WTC11 (cell line): ENCODE measurements at regions not wholly inside any gene's neighbourhood (a gene's known extent, or its start where the extent isn't known, plus 50 kb on each side); places are given as distances from the start of the nearest gene placed in this dataset.

Experiments
- ATAC-seq: fragments of 200-7000 bp; cut with Tn5 transposase; 2 replicates; pipeline ENCODE4 v1.10.0; 2021; ENCODE audit warnings: mild to moderate bottlenecking, moderate library complexity
- CTCF ChIA-PET: fragments of 300-600 bp; sonication (Branson Sonifier 250); formaldehyde crosslinking; loops from one replicate; lab custom pipeline; 2021; ENCODE audit warnings: antibody characterized with exemption; lab: Charles Lee
- POLR2A ChIA-PET: fragments of 350-600 bp; sonication (Branson Sonifier 250); formaldehyde crosslinking; loops from one replicate; lab custom pipeline; 2021; ENCODE audit warnings: antibody characterized with exemption; lab: Charles Lee
- DNase-seq: peaks from one replicate; pipeline ENCODE4 v3.0.0; 2021; ENCODE audit warnings: low spot score
- H3K27ac Mint-ChIP-seq: 2 replicates; pipeline ENCODE4 v1.8.0; 2021; ENCODE audit warnings: mixed read lengths
- H3K27me3 Mint-ChIP-seq: 2 replicates; pipeline ENCODE4 v1.8.0; 2021; ENCODE audit warnings: low read depth, mild to moderate bottlenecking, moderate library complexity, mixed read lengths
- H3K36me3 Mint-ChIP-seq: 2 replicates; pipeline ENCODE4 v1.8.0; 2021; ENCODE audit warnings: mixed read lengths
- H3K4me1 Mint-ChIP-seq: 2 replicates; pipeline ENCODE4 v1.8.0; 2022; ENCODE audit warnings: mixed read lengths
- H3K4me3 Mint-ChIP-seq: 2 replicates; pipeline ENCODE4 v1.8.0; 2021; ENCODE audit warnings: mild to moderate bottlenecking, moderate library complexity, mixed read lengths
- H3K9me3 Mint-ChIP-seq: 2 replicates; pipeline ENCODE4 v1.8.0; 2021; ENCODE audit warnings: mixed read lengths
- ATF1 ChIP-seq: sonication (generic); formaldehyde crosslinking; IDR thresholded peaks from 2 replicates; pipeline ENCODE4 v1.8.1; 2023; ENCODE audit warnings: mild to moderate bottlenecking, moderate library complexity, missing genetic modification reagents
- ATF2 ChIP-seq: sonication (generic); formaldehyde crosslinking; IDR thresholded peaks from 2 replicates; pipeline ENCODE4 v1.8.1; 2022; ENCODE audit warnings: low read depth, missing genetic modification reagents, borderline replicate concordance
- E2F5 ChIP-seq: sonication (generic); formaldehyde crosslinking; IDR thresholded peaks from 2 replicates; pipeline ENCODE4 v1.8.1; 2022; ENCODE audit warnings: mild to moderate bottlenecking, moderate library complexity, missing genetic modification reagents
- ELF4 ChIP-seq: sonication (generic); formaldehyde crosslinking; IDR thresholded peaks from 2 replicates; pipeline ENCODE4 v1.8.1; 2022; ENCODE audit warnings: low read depth, mild to moderate bottlenecking, moderate library complexity, missing genetic modification reagents
- EMX1 ChIP-seq: fragments of 250-450 bp; sonication (Bioruptor Pico); IDR thresholded peaks from 2 replicates; pipeline ENCODE4 v1.8.0; 2021; ENCODE audit warnings: mild to moderate bottlenecking
- ESRRA ChIP-seq: sonication (generic); formaldehyde crosslinking; IDR thresholded peaks from 2 replicates; pipeline ENCODE4 v1.8.1; 2022; ENCODE audit warnings: mild to moderate bottlenecking, missing genetic modification reagents, borderline replicate concordance
- GRHL2 ChIP-seq: fragments of 250-450 bp; sonication (Bioruptor Pico); IDR thresholded peaks from 2 replicates; pipeline ENCODE4 v1.8.0; 2022; ENCODE audit warnings: mild to moderate bottlenecking, moderate library complexity; ENCODE audit not compliant: insufficient replicate concordance, severe bottlenecking
- HMGA2 ChIP-seq: fragments of 250-450 bp; sonication (Bioruptor Pico); IDR thresholded peaks from 2 replicates; pipeline ENCODE4 v1.4.0; 2021; ENCODE audit warnings: mild to moderate bottlenecking, moderate library complexity
- IRF2 ChIP-seq: sonication (generic); formaldehyde crosslinking; IDR thresholded peaks from 2 replicates; pipeline ENCODE4 v1.8.0; 2022; ENCODE audit warnings: low read depth, missing genetic modification reagents, borderline replicate concordance
- JAZF1 ChIP-seq: fragments of 250-450 bp; sonication (Bioruptor Pico); IDR thresholded peaks from 2 replicates; pipeline ENCODE4 v1.9.0; 2021; ENCODE audit warnings: moderate library complexity, mild to moderate bottlenecking, inconsistent platforms
- MAX ChIP-seq: sonication (generic); formaldehyde crosslinking; IDR thresholded peaks from 2 replicates; pipeline ENCODE4 v1.8.0; 2022; ENCODE audit warnings: mild to moderate bottlenecking, missing genetic modification reagents
- NFATC4 ChIP-seq: fragments of 250-450 bp; sonication (Bioruptor Pico); IDR thresholded peaks from 2 replicates; pipeline ENCODE4 v1.9.0; 2021; ENCODE audit warnings: mild to moderate bottlenecking
- SMAD3 ChIP-seq: sonication (generic); formaldehyde crosslinking; IDR thresholded peaks from 2 replicates; pipeline ENCODE4 v1.8.0; 2022; ENCODE audit warnings: missing genetic modification reagents, mild to moderate bottlenecking, borderline replicate concordance
- SOX15 ChIP-seq: fragments of 250-450 bp; sonication (Bioruptor Pico); IDR thresholded peaks from 2 replicates; pipeline ENCODE4 v1.9.0; 2021; ENCODE audit warnings: mild to moderate bottlenecking
- TEAD1 ChIP-seq: sonication (generic); formaldehyde crosslinking; IDR thresholded peaks from 2 replicates; pipeline ENCODE4 v1.8.0; 2022; ENCODE audit warnings: mild to moderate bottlenecking, missing genetic modification reagents
- ZNF138 ChIP-seq: sonication (generic); formaldehyde crosslinking; conservative IDR thresholded peaks from 2 replicates; pipeline ENCODE4 v1.8.1; 2022; ENCODE audit warnings: mild to moderate bottlenecking, moderate library complexity, missing genetic modification reagents
- ZNF263 ChIP-seq: sonication (generic); formaldehyde crosslinking; IDR thresholded peaks from 2 replicates; pipeline ENCODE4 v1.8.1; 2022; ENCODE audit warnings: low read depth, mild to moderate bottlenecking, moderate library complexity, missing genetic modification reagents
- ZNF423 ChIP-seq: fragments of 250-450 bp; sonication (Bioruptor Pico); IDR thresholded peaks from 2 replicates; pipeline ENCODE4 v2.1.2; 2022; ENCODE audit warnings: mild to moderate bottlenecking, moderate library complexity
- ZNF532 ChIP-seq: fragments of 250-450 bp; sonication (Bioruptor Pico); IDR thresholded peaks from 2 replicates; pipeline ENCODE4 v1.9.0; 2021; ENCODE audit warnings: mild to moderate bottlenecking, borderline replicate concordance
- TF ChIP-seq, protein P1 (sequence below): sonication (generic); formaldehyde crosslinking; conservative IDR thresholded peaks from 2 replicates; pipeline ENCODE4 v1.8.1; 2023; ENCODE audit warnings: mild to moderate bottlenecking, low read depth, missing genetic modification reagents, moderate library complexity
- TF ChIP-seq, protein P2 (sequence below): fragments of 250-450 bp; sonication (Bioruptor Pico); conservative IDR thresholded peaks from 2 replicates; pipeline ENCODE4 v1.9.0; 2021; ENCODE audit warnings: mild to moderate bottlenecking

- Mint-ChIP-seq H3K9me3 (no peaks in the 10 kb centered on the region), H3K36me3 (no peaks in the 10 kb centered on the region), H3K27ac (no peak overlapping the region), H3K27me3 (no peaks in the 10 kb centered on the region; the same call in 1 of the 2 replicates), H3K4me1 (peaks cover 9% of the 10 kb centered on the region), H3K4me3 (no peak overlapping the region)
- ATAC-seq (no peak), DNase-seq (no peak)
- ChIA-PET POLR2A (interaction anchor here (0.5 kb wide), 1 partner anchor 229 kb away, joined by 4 read pairs; no protein-coding TSS in a partner anchor), CTCF (interaction anchor here (1.7 kb wide), 1 partner anchor 9 kb away, joined by 6 read pairs; no protein-coding TSS in a partner anchor)
- TF ChIP-seq, protein P1, sequence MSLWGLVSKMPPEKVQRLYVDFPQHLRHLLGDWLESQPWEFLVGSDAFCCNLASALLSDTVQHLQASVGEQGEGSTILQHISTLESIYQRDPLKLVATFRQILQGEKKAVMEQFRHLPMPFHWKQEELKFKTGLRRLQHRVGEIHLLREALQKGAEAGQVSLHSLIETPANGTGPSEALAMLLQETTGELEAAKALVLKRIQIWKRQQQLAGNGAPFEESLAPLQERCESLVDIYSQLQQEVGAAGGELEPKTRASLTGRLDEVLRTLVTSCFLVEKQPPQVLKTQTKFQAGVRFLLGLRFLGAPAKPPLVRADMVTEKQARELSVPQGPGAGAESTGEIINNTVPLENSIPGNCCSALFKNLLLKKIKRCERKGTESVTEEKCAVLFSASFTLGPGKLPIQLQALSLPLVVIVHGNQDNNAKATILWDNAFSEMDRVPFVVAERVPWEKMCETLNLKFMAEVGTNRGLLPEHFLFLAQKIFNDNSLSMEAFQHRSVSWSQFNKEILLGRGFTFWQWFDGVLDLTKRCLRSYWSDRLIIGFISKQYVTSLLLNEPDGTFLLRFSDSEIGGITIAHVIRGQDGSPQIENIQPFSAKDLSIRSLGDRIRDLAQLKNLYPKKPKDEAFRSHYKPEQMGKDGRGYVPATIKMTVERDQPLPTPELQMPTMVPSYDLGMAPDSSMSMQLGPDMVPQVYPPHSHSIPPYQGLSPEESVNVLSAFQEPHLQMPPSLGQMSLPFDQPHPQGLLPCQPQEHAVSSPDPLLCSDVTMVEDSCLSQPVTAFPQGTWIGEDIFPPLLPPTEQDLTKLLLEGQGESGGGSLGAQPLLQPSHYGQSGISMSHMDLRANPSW: no peak
- TF ChIP-seq EMX1 (CRISPR knock-in tag) (no peak), IRF2 (CRISPR knock-in tag) (no peak), ZNF263 (CRISPR knock-in tag) (no peak), JAZF1 (CRISPR knock-in tag) (no peak), MAX (CRISPR knock-in tag) (no peak), ATF2 (CRISPR knock-in tag) (no peak)
- TF ChIP-seq, protein P2, sequence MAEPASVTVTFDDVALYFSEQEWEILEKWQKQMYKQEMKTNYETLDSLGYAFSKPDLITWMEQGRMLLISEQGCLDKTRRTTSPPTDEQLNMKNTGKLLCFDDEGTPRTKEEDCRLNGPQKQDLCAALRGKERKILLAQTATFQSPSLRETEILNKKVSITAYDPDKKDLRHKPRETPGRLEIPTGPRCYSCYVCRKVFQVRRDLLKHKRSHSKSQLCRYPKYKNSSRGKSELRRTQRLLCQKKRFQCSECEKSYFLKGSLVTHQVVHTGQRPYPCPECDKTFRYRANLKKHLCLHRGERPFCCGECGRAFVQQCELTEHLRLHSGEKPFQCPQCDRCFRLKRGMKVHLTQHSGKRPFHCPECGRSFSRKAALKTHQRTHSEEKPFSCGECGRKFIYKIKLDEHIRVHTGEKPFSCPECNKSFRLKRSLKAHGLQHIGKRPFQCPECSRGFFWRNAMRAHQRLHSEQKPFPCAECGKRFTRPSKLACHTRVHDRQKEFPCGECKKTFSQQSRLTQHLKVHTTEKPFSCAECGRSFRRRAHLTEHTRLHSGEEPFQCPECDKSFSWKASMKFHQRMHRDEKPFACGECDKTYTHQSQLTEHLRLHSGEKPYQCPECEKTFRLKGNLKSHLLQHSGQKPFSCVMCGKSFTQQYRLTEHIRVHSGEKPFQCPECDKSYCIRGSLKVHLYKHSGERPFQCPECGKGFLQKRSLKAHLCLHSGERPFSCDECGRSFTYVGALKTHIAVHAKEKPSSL: no peak
Measured at GRCh38 chr6:93008375-93008774, 411.0 kb downstream of the EPHA7 start.

DNA sequence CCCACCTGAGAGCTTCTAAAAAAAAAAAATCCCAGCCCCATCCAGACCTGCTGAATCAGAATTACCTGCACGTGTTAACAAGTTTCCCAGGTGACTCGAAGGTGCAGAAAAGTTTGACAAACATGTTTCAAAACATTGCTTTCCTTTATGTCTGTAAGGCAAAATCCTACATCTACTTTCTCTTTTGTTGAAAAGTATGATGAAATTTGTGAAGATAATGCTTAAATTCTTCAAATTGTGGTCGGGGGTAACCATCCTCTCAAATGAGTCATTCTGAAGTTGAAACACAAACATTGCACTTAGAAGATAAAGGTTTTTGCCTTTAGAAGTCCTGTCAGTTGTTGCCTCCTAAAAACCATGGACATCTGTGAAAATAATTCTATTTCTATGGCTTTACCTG, 429.7 kb downstream of the EPHA7 start:
- H3K4me3 Mint-ChIP-seq: no peak overlapping the region
- POLR2A ChIA-PET: no interaction called here
- ATAC-seq: no peak
- TF ChIP-seq SOX15 (CRISPR knock-in tag): no peak
- no peak for TF ChIP-seq ZNF423
- TF ChIP-seq HMGA2 (CRISPR knock-in tag): no peak
- TF ChIP-seq ZNF138 (CRISPR knock-in tag): no peak
- TF ChIP-seq ATF1 (CRISPR knock-in tag): no peak
- no peak for TF ChIP-seq SMAD3 (CRISPR knock-in tag)
- TF ChIP-seq, all 79 proteins: peak for 0
- DNase-seq: no peak
- Mint-ChIP-seq H3K27ac (no peak overlapping the region), H3K9me3 (0 out of 2 replicates have a peak, but pooled peaks cover 4% of the 10 kb centered on the region), H3K4me1 (no peaks in the 10 kb centered on the region), H3K36me3 (no peaks in the 10 kb centered on the region), H3K27me3 (no peaks in the 10 kb centered on the region)
- CTCF ChIA-PET: no interaction called here

DNA sequence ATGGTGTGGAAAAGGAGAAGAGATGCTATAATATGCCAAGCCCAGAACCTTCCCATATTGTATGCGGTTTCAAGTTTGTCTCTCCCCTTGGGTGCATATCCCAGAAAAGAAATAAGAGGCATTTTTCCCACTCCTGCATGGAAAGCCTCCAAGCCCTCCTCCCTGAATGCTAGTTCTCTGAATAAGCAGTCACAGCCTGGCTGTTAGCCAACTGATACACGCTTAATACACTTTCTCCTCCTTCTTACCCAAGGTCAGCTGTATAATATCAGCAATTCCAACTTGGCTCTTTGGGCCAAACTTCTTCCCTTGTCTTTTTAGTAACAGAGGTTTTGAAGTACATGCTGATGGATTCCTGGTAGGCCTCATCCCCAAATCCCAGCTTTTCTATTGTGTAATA, 440.1 kb downstream of the EPHA7 start:
- DNase-seq: no peak
- no peaks in the 10 kb centered on the region for H3K36me3 Mint-ChIP-seq
- H3K4me3 Mint-ChIP-seq: no peak overlapping the region
- ATAC-seq: no peak
- CTCF ChIA-PET: no interaction called here
- no peaks in the 10 kb centered on the region for H3K27me3 Mint-ChIP-seq
- no peak overlapping the region for H3K27ac Mint-ChIP-seq
- H3K4me1 Mint-ChIP-seq: peaks cover 6% of the 10 kb centered on the region; the same call in 1 of the 2 replicates
- H3K9me3 Mint-ChIP-seq: peaks cover 4% of the 10 kb centered on the region; the same call in 1 of the 2 replicates
- POLR2A ChIA-PET: no interaction called here
- TF ChIP-seq SMAD3 (CRISPR knock-in tag): no peak
- TF ChIP-seq ESRRA (CRISPR knock-in tag): no peak
- TF ChIP-seq ELF4 (CRISPR knock-in tag): no peak
- no peak for TF ChIP-seq ZNF532 (CRISPR knock-in tag)
- TF ChIP-seq GRHL2 (CRISPR knock-in tag): no peak
- TF ChIP-seq TEAD1: no peak
- no peak for TF ChIP-seq NFATC4 (CRISPR knock-in tag)
- no peak for TF ChIP-seq IRF2 (CRISPR knock-in tag)
- TF ChIP-seq ZNF263 (CRISPR knock-in tag): no peak
- no peak for TF ChIP-seq E2F5 (CRISPR knock-in tag)
